ENCODE measurements at regions not wholly inside any gene's neighbourhood (a gene's known extent, or its start where the extent isn't known, plus 50 kb on each side); places are given as distances from the start of the nearest gene placed in this dataset.
"Not testable (repeated sequence)": the region's sequence is repeated elsewhere in the genome, so short reads cannot be mapped to it uniquely, and the experiment has no call there.

GRCh38 chr6:74717591-74717990, 488.3 kb downstream of the COL12A1 start:
- in situ Hi-C loops (cut with HindIII; ENCODE audit: low sequenced_read_pairs), result no loop called here
- no peak for DNase-seq (ENCODE audit: low read depth, low spot score)
- no peak overlapping the region for H3K4me3 ChIP-seq (ENCODE audit: low read depth, low read length)
- no peak for TF ChIP-seq CTCF (IDR thresholded peaks at IDR 0.05; ENCODE audit: low read depth, low read length)

GRCh38 chr6:74715355-74716085, 490.3 kb downstream of the COL12A1 start:
- DNase-seq (ENCODE audit: low read depth, low spot score), result peak; percentile 59
- no peak overlapping the region for H3K4me3 ChIP-seq (ENCODE audit: low read depth, low read length)
- in situ Hi-C loops (cut with HindIII; ENCODE audit: low sequenced_read_pairs), result no loop called here
- no peak for TF ChIP-seq CTCF (IDR thresholded peaks at IDR 0.05; ENCODE audit: low read depth, low read length)

GRCh38 chr6:74713941-74714340, 491.9 kb downstream of the COL12A1 start:
- DNase-seq (ENCODE audit: low read depth, low spot score), result no peak
- TF ChIP-seq CTCF (IDR thresholded peaks at IDR 0.05; ENCODE audit: low read depth, low read length), result no peak
- in situ Hi-C loops (cut with HindIII; ENCODE audit: low sequenced_read_pairs), result no loop called here
- no peak overlapping the region for H3K4me3 ChIP-seq (ENCODE audit: low read depth, low read length)

GRCh38 chr6:74705451-74705850, 500.4 kb downstream of the COL12A1 start:
- DNase-seq (ENCODE audit: low read depth, low spot score), result no peak
- TF ChIP-seq CTCF (IDR thresholded peaks at IDR 0.05; ENCODE audit: low read depth, low read length), result no peak
- in situ Hi-C loops (cut with HindIII; ENCODE audit: low sequenced_read_pairs), result no loop called here
- no peak overlapping the region for H3K4me3 ChIP-seq (ENCODE audit: low read depth, low read length)

GRCh38 chr6:74704540-74704939, 501.3 kb downstream of the COL12A1 start:
- in situ Hi-C loops (cut with HindIII; ENCODE audit: low sequenced_read_pairs); H3K4me3 ChIP-seq (ENCODE audit: low read depth, low read length): not testable (repeated sequence)

GRCh38 chr6:74690365-74690764, 515.5 kb downstream of the COL12A1 start:
- TF ChIP-seq CTCF (IDR thresholded peaks at IDR 0.05; ENCODE audit: low read depth, low read length), result no peak
- no peak overlapping the region for H3K4me3 ChIP-seq (ENCODE audit: low read depth, low read length)
- in situ Hi-C loops (cut with HindIII; ENCODE audit: low sequenced_read_pairs), result no loop called here
- DNase-seq (ENCODE audit: low read depth, low spot score), result no peak

More at GRCh38 chr6:74704540-74704939, 501.3 kb downstream of the COL12A1 start:
- DNase-seq (ENCODE audit: low read depth, low spot score), result not testable (repeated sequence)

- no peak overlapping the region for H3K4me3 ChIP-seq (ENCODE audit: low read depth, low read length)
- in situ Hi-C loops (cut with HindIII; ENCODE audit: low sequenced_read_pairs), result no loop called here
- no peak for DNase-seq (ENCODE audit: low read depth, low spot score)
- TF ChIP-seq CTCF (IDR thresholded peaks at IDR 0.05; ENCODE audit: low read depth, low read length), result no peak
These were observed 516.3 kb downstream of the COL12A1 start for GRCh38 chr6:74689601-74690000.

Data from astrocyte of the spinal cord (primary cell).